ENCODE measurements at regions not wholly inside any gene's neighbourhood (a gene's known extent, or its start where the extent isn't known, plus 50 kb on each side); places are given as distances from the start of the nearest gene placed in this dataset.

GRCh38 chr6:65999288-65999791 lies 292.3 kb upstream of the EYS start:
- Histone ChIP-seq H3K9me3 (no peaks in the 10 kb centered on the region), H3K27me3 (replicated peaks; ENCODE audit: insufficient read depth) (no peaks in the 10 kb centered on the region), H3K36me3 (no peaks in the 10 kb centered on the region), H3K27ac (no peak overlapping the region), H3K4me1 (replicated peaks) (no peaks in the 10 kb centered on the region), H3K4me3 (no peak overlapping the region)
- no peak for DNase-seq (ENCODE audit: low spot score)
- no peak for TF ChIP-seq POLR2A (IDR thresholded peaks at IDR 0.05)
- TF ChIP-seq CTCF (IDR thresholded peaks at IDR 0.05), result no peak
- TF ChIP-seq POLR2AphosphoS5 (IDR thresholded peaks at IDR 0.05), result no peak
- 93% methylated on average over 24 of the region's 30 CpGs for WGBS
- intact Hi-C loops (cut with DNase I), result no loop called here

GRCh38 chr6:65998544-65998943 lies 291.5 kb upstream of the EYS start:
- WGBS, result 96% methylated on average over 19 of the region's 19 CpGs
- no peak for DNase-seq (ENCODE audit: low spot score)
- Histone ChIP-seq H3K4me3 (no peak overlapping the region), H3K4me1 (replicated peaks) (no peaks in the 10 kb centered on the region), H3K36me3 (no peaks in the 10 kb centered on the region), H3K27me3 (replicated peaks; ENCODE audit: insufficient read depth) (no peaks in the 10 kb centered on the region), H3K27ac (no peak overlapping the region), H3K9me3 (no peaks in the 10 kb centered on the region)
- intact Hi-C loops (cut with DNase I), result no loop called here
- TF ChIP-seq CTCF (IDR thresholded peaks at IDR 0.05) (no peak), POLR2A (IDR thresholded peaks at IDR 0.05) (no peak), POLR2AphosphoS5 (IDR thresholded peaks at IDR 0.05) (no peak)

DNA sequence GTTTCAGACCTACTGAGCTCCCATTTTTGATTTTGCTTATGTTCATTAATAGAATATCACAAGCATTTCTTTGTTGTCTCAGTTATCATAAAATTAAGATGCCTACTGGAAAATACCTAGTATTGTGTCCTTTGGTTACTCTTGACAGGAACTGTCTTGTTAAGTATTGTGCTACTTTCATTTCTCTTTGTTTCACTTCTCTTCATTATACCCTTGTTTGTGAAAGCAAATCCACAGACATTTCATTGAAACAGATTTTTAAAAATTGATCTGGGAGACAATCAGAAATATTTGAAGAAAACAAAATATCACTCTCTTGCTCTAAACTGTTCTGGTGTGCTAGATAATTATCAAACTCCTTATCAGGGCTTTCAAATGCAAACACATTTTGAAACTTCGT lies 290.5 kb upstream of the EYS start:
- Histone ChIP-seq H3K27ac (no peak overlapping the region), H3K27me3 (replicated peaks; ENCODE audit: insufficient read depth) (no peaks in the 10 kb centered on the region), H3K4me1 (replicated peaks) (no peaks in the 10 kb centered on the region), H3K36me3 (no peaks in the 10 kb centered on the region), H3K9me3 (no peaks in the 10 kb centered on the region), H3K4me3 (no peak overlapping the region)
- intact Hi-C loops (cut with DNase I), result no loop called here
- no peak for TF ChIP-seq POLR2AphosphoS5 (IDR thresholded peaks at IDR 0.05)
- no peak for TF ChIP-seq CTCF (IDR thresholded peaks at IDR 0.05)
- no peak for TF ChIP-seq POLR2A (IDR thresholded peaks at IDR 0.05)
- no peak for DNase-seq (ENCODE audit: low spot score)
- 39% methylated on average over 1 of the region's 1 CpG for WGBS

GRCh38 chr6:65996096-65996495 lies 289.1 kb upstream of the EYS start:
- no peaks in the 10 kb centered on the region for H3K9me3 ChIP-seq
- TF ChIP-seq POLR2A (IDR thresholded peaks at IDR 0.05) (no peak), CTCF (IDR thresholded peaks at IDR 0.05) (no peak), POLR2AphosphoS5 (IDR thresholded peaks at IDR 0.05) (no peak)
- H3K27me3 ChIP-seq (replicated peaks; ENCODE audit: insufficient read depth), result no peaks in the 10 kb centered on the region
- H3K36me3 ChIP-seq, result no peaks in the 10 kb centered on the region
- intact Hi-C loops (cut with DNase I), result no loop called here
- H3K4me3 ChIP-seq, result no peak overlapping the region
- no peak for DNase-seq (ENCODE audit: low spot score)
- H3K27ac ChIP-seq, result no peak overlapping the region
- no peaks in the 10 kb centered on the region for H3K4me1 ChIP-seq (replicated peaks)
- WGBS, result 36% methylated on average over 1 of the region's 1 CpG

DNA sequence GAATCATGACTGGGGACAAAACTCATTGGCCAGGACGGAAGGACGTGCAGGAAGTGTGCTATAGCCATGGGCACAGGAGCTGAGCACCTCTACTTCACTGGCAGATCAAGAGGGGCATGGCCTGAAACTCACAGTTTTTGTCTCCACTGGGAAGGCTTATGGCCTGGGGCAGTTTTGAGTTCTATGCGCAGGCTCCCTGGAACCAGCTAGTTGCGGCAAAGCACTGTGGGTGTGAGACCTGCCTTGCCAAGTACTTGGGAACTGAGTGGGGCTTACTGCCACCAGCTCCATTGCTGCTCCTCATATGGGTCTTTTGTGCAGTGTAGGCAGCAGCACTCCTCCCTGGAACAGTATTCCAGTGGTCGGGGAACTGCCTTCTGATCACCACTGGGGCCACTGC lies 282.6 kb upstream of the EYS start:
- no peaks in the 10 kb centered on the region for H3K9me3 ChIP-seq
- 97% methylated on average over 5 of the region's 5 CpGs for WGBS
- H3K4me3 ChIP-seq, result no peak overlapping the region
- DNase-seq (ENCODE audit: low spot score), result no peak
- intact Hi-C loops (cut with DNase I), result no loop called here
- no peak overlapping the region for H3K27ac ChIP-seq
- no peaks in the 10 kb centered on the region for H3K36me3 ChIP-seq
- no peak for TF ChIP-seq POLR2AphosphoS5 (IDR thresholded peaks at IDR 0.05)
- TF ChIP-seq POLR2A (IDR thresholded peaks at IDR 0.05), result no peak
- no peak for TF ChIP-seq CTCF (IDR thresholded peaks at IDR 0.05)
- H3K27me3 ChIP-seq (replicated peaks; ENCODE audit: insufficient read depth), result no peaks in the 10 kb centered on the region
- H3K4me1 ChIP-seq (replicated peaks), result no peaks in the 10 kb centered on the region

Measured in prostate gland (tissue), 2 donors.